ENCODE measurements at regions not wholly inside any gene's neighbourhood (a gene's known extent, or its start where the extent isn't known, plus 50 kb on each side); places are given as distances from the start of the nearest gene placed in this dataset.

- Histone ChIP-seq H2AFZ (ENCODE audit: low read length) (no peak overlapping the region), H4K20me1 (ENCODE audit: insufficient read depth, low read length) (no peaks in the 10 kb centered on the region), H3K36me3 (replicated peaks; ENCODE audit: insufficient read depth, low read length) (no peaks in the 10 kb centered on the region), H3K4me3 (ENCODE audit: low read length) (no peak overlapping the region), H3K9me2 (replicated peaks; ENCODE audit: insufficient read depth, low read length) (no peaks in the 10 kb centered on the region), H3K4me2 (ENCODE audit: low read depth, low read length) (no peak overlapping the region), H3K27ac (ENCODE audit: low read length) (no peak overlapping the region), H3K9me3 (replicated peaks; ENCODE audit: insufficient read depth, low read length) (no peaks in the 10 kb centered on the region), H3K79me2 (ENCODE audit: low read length) (no peaks in the 10 kb centered on the region), H3K9ac (ENCODE audit: low read length) (no peak overlapping the region), H3K4me1 (ENCODE audit: low read length) (no peaks in the 10 kb centered on the region), H3F3A (ENCODE audit: insufficient read depth, low read length) (no peaks in the 10 kb centered on the region), H3K27me3 (replicated peaks; ENCODE audit: insufficient read depth, low read length) (no peaks in the 10 kb centered on the region)
- TF ChIP-seq EZH2phosphoT487 (IDR thresholded peaks at IDR 0.05; ENCODE audit: low read length), result no peak
- no peak for TF ChIP-seq EZH2 (optimal IDR thresholded peaks at IDR 0.05; ENCODE audit: low read depth, low read length)
- TF ChIP-seq, protein P1, sequence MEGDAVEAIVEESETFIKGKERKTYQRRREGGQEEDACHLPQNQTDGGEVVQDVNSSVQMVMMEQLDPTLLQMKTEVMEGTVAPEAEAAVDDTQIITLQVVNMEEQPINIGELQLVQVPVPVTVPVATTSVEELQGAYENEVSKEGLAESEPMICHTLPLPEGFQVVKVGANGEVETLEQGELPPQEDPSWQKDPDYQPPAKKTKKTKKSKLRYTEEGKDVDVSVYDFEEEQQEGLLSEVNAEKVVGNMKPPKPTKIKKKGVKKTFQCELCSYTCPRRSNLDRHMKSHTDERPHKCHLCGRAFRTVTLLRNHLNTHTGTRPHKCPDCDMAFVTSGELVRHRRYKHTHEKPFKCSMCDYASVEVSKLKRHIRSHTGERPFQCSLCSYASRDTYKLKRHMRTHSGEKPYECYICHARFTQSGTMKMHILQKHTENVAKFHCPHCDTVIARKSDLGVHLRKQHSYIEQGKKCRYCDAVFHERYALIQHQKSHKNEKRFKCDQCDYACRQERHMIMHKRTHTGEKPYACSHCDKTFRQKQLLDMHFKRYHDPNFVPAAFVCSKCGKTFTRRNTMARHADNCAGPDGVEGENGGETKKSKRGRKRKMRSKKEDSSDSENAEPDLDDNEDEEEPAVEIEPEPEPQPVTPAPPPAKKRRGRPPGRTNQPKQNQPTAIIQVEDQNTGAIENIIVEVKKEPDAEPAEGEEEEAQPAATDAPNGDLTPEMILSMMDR (IDR thresholded peaks at IDR 0.05; ENCODE audit: low read length), result no peak
- no peak for DNase-seq
These were observed 344.6 kb upstream of the GJE1 start for GRCh38 chr6:141788096-141788495.

GRCh38 chr6:141783585-141783984 lies 349.1 kb upstream of the GJE1 start:
- H2AFZ ChIP-seq (ENCODE audit: low read length), result no peak overlapping the region
- H3K4me2 ChIP-seq (ENCODE audit: low read depth, low read length), result no peak overlapping the region
- no peaks in the 10 kb centered on the region for H3K36me3 ChIP-seq (replicated peaks; ENCODE audit: insufficient read depth, low read length)
- TF ChIP-seq EZH2phosphoT487 (IDR thresholded peaks at IDR 0.05; ENCODE audit: low read length) (no peak), EZH2 (optimal IDR thresholded peaks at IDR 0.05; ENCODE audit: low read depth, low read length) (no peak)
- TF ChIP-seq, protein P1 (IDR thresholded peaks at IDR 0.05; ENCODE audit: low read length), result no peak
- no peak overlapping the region for H3K27ac ChIP-seq (ENCODE audit: low read length)
- H3K4me1 ChIP-seq (ENCODE audit: low read length), result no peaks in the 10 kb centered on the region
- no peak for DNase-seq
- H3K79me2 ChIP-seq (ENCODE audit: low read length), result no peaks in the 10 kb centered on the region
- no peak overlapping the region for H3K9ac ChIP-seq (ENCODE audit: low read length)
- H3F3A ChIP-seq (ENCODE audit: insufficient read depth, low read length), result no peaks in the 10 kb centered on the region
- no peaks in the 10 kb centered on the region for H4K20me1 ChIP-seq (ENCODE audit: insufficient read depth, low read length)
- no peak overlapping the region for H3K4me3 ChIP-seq (ENCODE audit: low read length)
- H3K27me3 ChIP-seq (replicated peaks; ENCODE audit: insufficient read depth, low read length), result no peaks in the 10 kb centered on the region
- H3K9me3 ChIP-seq (replicated peaks; ENCODE audit: insufficient read depth, low read length), result no peaks in the 10 kb centered on the region
- H3K9me2 ChIP-seq (replicated peaks; ENCODE audit: insufficient read depth, low read length), result no peaks in the 10 kb centered on the region

DNA sequence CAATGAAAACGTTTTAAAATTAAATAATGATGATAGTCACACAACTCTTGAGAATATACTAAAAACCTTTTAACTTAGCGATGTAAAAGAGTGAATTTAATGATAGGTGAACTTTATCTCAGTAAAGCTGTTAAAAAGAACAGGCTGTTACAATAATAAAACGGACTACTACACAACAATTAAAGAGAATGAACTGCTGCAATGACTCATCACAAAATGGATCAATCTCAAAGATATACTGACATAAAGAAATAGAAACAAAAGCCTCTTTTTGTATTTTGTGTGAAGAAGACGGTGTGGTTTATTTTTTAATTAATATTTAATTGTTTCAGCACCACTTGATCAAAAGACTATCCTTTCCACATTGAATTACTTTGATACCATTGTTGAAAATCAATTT lies 352.4 kb upstream of the GJE1 start:
- H3K9me3 ChIP-seq (replicated peaks; ENCODE audit: insufficient read depth, low read length), result no peaks in the 10 kb centered on the region
- no peak for TF ChIP-seq EZH2phosphoT487 (IDR thresholded peaks at IDR 0.05; ENCODE audit: low read length)
- TF ChIP-seq, protein P1 (IDR thresholded peaks at IDR 0.05; ENCODE audit: low read length), result no peak
- no peak for TF ChIP-seq EZH2 (optimal IDR thresholded peaks at IDR 0.05; ENCODE audit: low read depth, low read length)
- no peak for DNase-seq
- H3F3A ChIP-seq (ENCODE audit: insufficient read depth, low read length), result no peaks in the 10 kb centered on the region
- no peak overlapping the region for H3K9ac ChIP-seq (ENCODE audit: low read length)
- no peak overlapping the region for H3K4me2 ChIP-seq (ENCODE audit: low read depth, low read length)
- H2AFZ ChIP-seq (ENCODE audit: low read length), result no peak overlapping the region
- H3K4me3 ChIP-seq (ENCODE audit: low read length), result no peak overlapping the region
- H3K4me1 ChIP-seq (ENCODE audit: low read length), result no peaks in the 10 kb centered on the region
- no peaks in the 10 kb centered on the region for H3K9me2 ChIP-seq (replicated peaks; ENCODE audit: insufficient read depth, low read length)
- H3K27me3 ChIP-seq (replicated peaks; ENCODE audit: insufficient read depth, low read length), result no peaks in the 10 kb centered on the region
- no peaks in the 10 kb centered on the region for H3K79me2 ChIP-seq (ENCODE audit: low read length)
- H4K20me1 ChIP-seq (ENCODE audit: insufficient read depth, low read length), result no peaks in the 10 kb centered on the region
- H3K27ac ChIP-seq (ENCODE audit: low read length), result no peak overlapping the region
- H3K36me3 ChIP-seq (replicated peaks; ENCODE audit: insufficient read depth, low read length), result no peaks in the 10 kb centered on the region
